Endothelial cell of umbilical vein (primary cell): ENCODE measurements at regions not wholly inside any gene's neighbourhood (a gene's known extent, or its start where the extent isn't known, plus 50 kb on each side); places are given as distances from the start of the nearest gene placed in this dataset.

Experiments
- BruUV-seq: library from RNA; stranded (reverse); fragments of 400-500 nt; replicated peaks from 2 replicates; lab custom pipeline; 2021; lab: Mats Ljungman, UMichigan
- CTCF ChIA-PET: fragments of 300-600, 350-600 bp; sonication (Branson Sonifier 250); formaldehyde crosslinking; loops from one replicate; lab custom pipeline; 2021; ENCODE audit warnings: antibody characterized with exemption, inconsistent platforms; lab: Charles Lee
- POLR2A ChIA-PET: fragments of 300-600, 350-600 bp; sonication (Branson Sonifier 250); formaldehyde crosslinking; loops from one replicate; lab custom pipeline; 2021; ENCODE audit warnings: antibody characterized with exemption, inconsistent platforms; lab: Charles Lee
- DNase-seq: peaks from one replicate; pipeline ENCODE4 v3.0.0-alpha.2; 2011; ENCODE audit warnings: low read depth, low spot score
- FAIRE-seq: peaks from 2 replicates; lab custom pipeline; 2011; peaks lifted over from hg19 to GRCh38; lab: Jason Lieb, UNC
- H2AFZ ChIP-seq: 2 replicates; pipeline ENCODE4 v1.6.0; 2012; ENCODE audit warnings: low read depth, low read length, control low read depth, inconsistent platforms
- H3K27ac ChIP-seq: 2 replicates; pipeline ENCODE4 v1.5.1; 2011; ENCODE audit warnings: low read depth, mild to moderate bottlenecking, control low read depth, low read length, moderate library complexity; ENCODE audit not compliant: insufficient read depth
- H3K27me3 ChIP-seq, 2 experiments: 2 replicates each; pipeline versions ENCODE4 v1.6.0 to v1.6.1; 2011; ENCODE audit warnings: low read length in 2 of 2, mixed read lengths in 1 of 2; ENCODE audit not compliant: control insufficient read depth in 2 of 2, insufficient read depth in 2 of 2
- H3K36me3 ChIP-seq, 2 experiments: 2 replicates in 1 of 2; 3 replicates in 1 of 2; pipeline ENCODE4 v1.5.1; 2011; ENCODE audit warnings: low read length in 2 of 2, mild to moderate bottlenecking in 1 of 2, moderate library complexity in 1 of 2; ENCODE audit not compliant: control insufficient read depth in 2 of 2, insufficient read depth in 2 of 2; ENCODE audit errors: extremely low read depth in 1 of 2
- H3K4me1 ChIP-seq: 3 replicates; pipeline ENCODE4 v1.5.1; 2011; ENCODE audit warnings: mild to moderate bottlenecking, low read length; ENCODE audit not compliant: control insufficient read depth, insufficient read depth; ENCODE audit errors: extremely low read depth
- H3K4me2 ChIP-seq: 2 replicates; pipeline ENCODE4 v1.6.1; 2011; ENCODE audit warnings: low read length, control low read depth, mixed read lengths; ENCODE audit not compliant: insufficient read depth
- H3K4me3 ChIP-seq, 3 experiments: fragments of 200-600 bp in 1 of 3; sonication (generic), shearing (Covaris generic) in 1 of 3; replicated peaks in 1 of 3; 2 replicates each; pipeline ENCODE4 v1.5.1; 2011 to 2016; ENCODE audit warnings: control low read depth in 3 of 3, low read length in 3 of 3, mild to moderate bottlenecking in 2 of 3, inconsistent platforms in 1 of 3, low read depth in 1 of 3, moderate library complexity in 1 of 3; ENCODE audit not compliant: insufficient read depth in 1 of 3
- H3K79me2 ChIP-seq: 2 replicates; pipeline ENCODE4 v1.6.0; 2012; ENCODE audit warnings: low read length, inconsistent platforms; ENCODE audit not compliant: control insufficient read depth, insufficient read depth
- H3K9ac ChIP-seq: replicated peaks from 2 replicates; pipeline ENCODE3; 2011; ENCODE audit warnings: low read length, control low read depth; ENCODE audit not compliant: insufficient read depth; ENCODE audit errors: extremely low read depth
- H3K9me1 ChIP-seq: replicated peaks from 3 replicates; pipeline ENCODE4 v1.6.0; 2011; ENCODE audit warnings: mild to moderate bottlenecking, low read length; ENCODE audit not compliant: control insufficient read depth, insufficient read depth; ENCODE audit errors: extremely low read depth
- H3K9me3 ChIP-seq: replicated peaks from 2 replicates; pipeline ENCODE4 v1.5.1; 2012; ENCODE audit warnings: low read length, inconsistent platforms; ENCODE audit not compliant: control insufficient read depth, insufficient read depth
- H4K20me1 ChIP-seq: replicated peaks from 2 replicates; pipeline ENCODE3; 2011; ENCODE audit warnings: mild to moderate bottlenecking, low read length; ENCODE audit not compliant: control insufficient read depth, insufficient read depth; ENCODE audit errors: extremely low read depth
- CTCF ChIP-seq, 2 donors: IDR thresholded peaks; 1 replicate in 1 of 2; 2 replicates in 1 of 2; pipeline ENCODE4 v1.5.1; 2011; ENCODE audit warnings: low read length in 2 of 2, mild to moderate bottlenecking in 2 of 2, moderate library complexity in 2 of 2, control low read depth in 1 of 2, inconsistent platforms in 1 of 2, low read depth in 1 of 2; ENCODE audit not compliant: insufficient read depth in 1 of 2; ENCODE audit errors: extremely low read depth in 1 of 2
- EZH2 ChIP-seq: IDR thresholded peaks from 2 replicates; pipeline ENCODE4 v1.6.1; 2012; ENCODE audit warnings: borderline replicate concordance, low read depth, mild to moderate bottlenecking, moderate library complexity, low read length, inconsistent platforms; ENCODE audit not compliant: severe bottlenecking
- FOS ChIP-seq: IDR thresholded peaks from 2 replicates; pipeline ENCODE4 v1.6.1; 2011; ENCODE audit warnings: mild to moderate bottlenecking, low read length, moderate library complexity, borderline replicate concordance; ENCODE audit not compliant: insufficient read depth
- GATA2 ChIP-seq: IDR thresholded peaks from 2 replicates; pipeline ENCODE4 v1.7.0; 2011; ENCODE audit warnings: low read depth, mild to moderate bottlenecking, moderate library complexity, mixed read lengths, low read length; ENCODE audit not compliant: insufficient read length, insufficient read depth
- JUN ChIP-seq: IDR thresholded peaks from 2 replicates; pipeline ENCODE4 v1.6.1; 2011; ENCODE audit warnings: borderline replicate concordance, low read depth; ENCODE audit not compliant: insufficient read length, insufficient read depth
- MAX ChIP-seq: IDR thresholded peaks from 2 replicates; pipeline ENCODE4 v1.6.1; 2011; ENCODE audit not compliant: insufficient read depth, insufficient read length
- MYC ChIP-seq: IDR thresholded peaks from one replicate; pipeline ENCODE4 v1.6.1; 2011; ENCODE audit warnings: mild to moderate bottlenecking, low read depth, low read length
- POLR2A ChIP-seq: IDR thresholded peaks from 2 replicates; pipeline ENCODE4 v1.6.1; 2012; ENCODE audit warnings: low read depth, mild to moderate bottlenecking, control low read depth, low read length
- POLR2AphosphoS5 ChIP-seq: IDR thresholded peaks from 2 replicates; pipeline ENCODE4 v1.6.1; 2012; ENCODE audit warnings: low read depth, mild to moderate bottlenecking, control low read depth, low read length, moderate library complexity; ENCODE audit not compliant: insufficient read depth
- dilution Hi-C: fragments of 300-500 bp; cut with MboI; formaldehyde crosslinking; loops from one replicate; pipeline ENCODE4 v1.15.0; 2019; ENCODE audit warnings: low sequenced_read_pairs; ENCODE audit not compliant: extremely low pct_ligation_motif_present
- intact Hi-C: fragments of 100-400 bp; cut with micrococcal nuclease; formaldehyde crosslinking; loops from one replicate; pipeline ENCODE4 v1.10.0; 2022

- no peaks in the 10 kb centered on the region for H3K36me3 ChIP-seq
- dilution Hi-C loops = no loop called here
- H3K9me1 ChIP-seq = no peaks in the 10 kb centered on the region
- FAIRE-seq = no peak
- no TSS peak for BruUV-seq
- no peak overlapping the region for H3K4me2 ChIP-seq
- ChIA-PET POLR2A (no interaction called here), CTCF (no interaction called here)
- TF ChIP-seq MYC (no peak), MAX (no peak), FOS (no peak), CTCF (IDR thresholded peaks at IDR 0.05; ENCODE audit: extremely low read depth in 1 of 2, insufficient read depth in 1 of 2, low read depth in 1 of 2, low read length in 2 of 2) (no peak), POLR2A (no peak), EZH2 (no peak), GATA2 (no peak), POLR2AphosphoS5 (no peak), JUN (no peak)
- no peaks in the 10 kb centered on the region for H3K79me2 ChIP-seq
- no peaks in the 10 kb centered on the region for H3K4me1 ChIP-seq
- no peak for DNase-seq
- no peak overlapping the region for H3K9ac ChIP-seq
- H3K9me3 ChIP-seq = peaks cover 2% of the 10 kb centered on the region
- no peaks in the 10 kb centered on the region for H3K27me3 ChIP-seq
- intact Hi-C loops = no loop called here
- no peaks in the 10 kb centered on the region for H4K20me1 ChIP-seq
- no peak overlapping the region for H3K4me3 ChIP-seq
- no peak overlapping the region for H3K27ac ChIP-seq
- H2AFZ ChIP-seq = no peak overlapping the region
Measured at GRCh38 chr2:8380566-8380965, 301.3 kb upstream of the ID2 start.
